Stimulated activated CD4-positive, alpha-beta T cell treated with anti-CD3 and anti-CD28 coated beads, Interleukin-12 subunit alpha, Interleukin-12 subunit beta, amount 100 ng/mL, for 4 hours (primary cell): ENCODE measurements at regions not wholly inside any gene's neighbourhood (a gene's known extent, or its start where the extent isn't known, plus 50 kb on each side); places are given as distances from the start of the nearest gene placed in this dataset.

Experiments used
- DNase-seq: peaks from one replicate; pipeline ENCODE4 v3.0.0-alpha.2; 2020

DNA sequence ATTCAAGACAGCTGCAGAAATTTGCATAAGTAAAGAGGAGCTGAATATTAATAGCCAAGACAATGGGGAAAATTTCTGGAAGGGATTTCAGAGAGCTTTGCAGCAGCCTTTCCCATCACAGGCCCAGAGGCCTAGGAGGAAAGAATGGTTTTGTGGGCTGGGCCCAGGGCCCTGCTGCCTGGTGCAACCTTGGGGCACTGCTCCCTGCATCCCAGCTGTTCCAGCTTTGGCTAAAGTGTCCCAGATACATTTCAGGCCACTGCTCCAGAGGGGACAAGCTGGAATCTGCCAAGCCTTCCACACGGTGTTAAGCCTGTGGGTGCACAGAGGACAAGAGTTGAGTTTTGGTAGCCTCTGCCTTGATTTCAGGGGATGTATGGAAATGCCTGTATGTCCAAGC is 185.6 kb upstream of the SFRP2 start:
- no peak for DNase-seq

DNA sequence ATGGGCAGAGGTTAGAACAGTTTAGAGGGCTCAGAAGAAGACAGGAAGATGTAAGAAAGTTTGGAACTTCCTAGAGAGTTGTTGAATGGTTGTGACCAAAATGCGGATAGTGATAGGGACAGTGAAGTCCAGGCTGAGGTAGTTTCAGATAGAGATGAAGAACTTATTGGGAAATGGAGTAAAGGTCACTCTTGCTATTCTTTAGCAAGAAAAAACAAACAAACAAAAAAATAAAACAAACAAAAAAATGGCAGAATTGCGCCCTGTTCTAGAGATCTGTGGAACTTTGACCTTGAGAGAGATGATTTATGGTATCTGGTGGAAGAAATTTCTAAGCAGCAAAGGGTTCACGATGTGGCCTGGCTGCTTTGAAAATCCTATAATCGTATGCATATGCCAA is 185.1 kb upstream of the SFRP2 start:
- DNase-seq = no peak

DNA sequence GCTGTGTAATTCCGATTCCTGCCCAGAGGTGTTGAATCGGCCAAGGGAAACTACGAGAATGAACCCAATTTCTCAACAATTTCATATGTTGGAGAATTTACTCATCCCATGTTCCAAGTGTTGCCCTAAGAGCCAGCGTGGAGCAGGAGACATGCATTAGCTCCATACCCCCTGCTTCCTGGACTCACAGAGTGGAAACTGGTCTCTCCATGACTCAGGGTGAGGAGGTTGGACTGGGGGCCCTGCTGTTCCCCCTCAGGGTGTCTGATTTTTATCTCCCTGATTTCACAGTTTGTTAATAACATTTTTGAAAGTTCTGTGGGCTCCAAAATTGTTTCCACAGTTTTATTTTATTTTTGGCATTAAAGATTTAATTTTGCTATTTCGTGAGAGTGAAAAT is 183.0 kb upstream of the SFRP2 start:
- no peak for DNase-seq

DNA sequence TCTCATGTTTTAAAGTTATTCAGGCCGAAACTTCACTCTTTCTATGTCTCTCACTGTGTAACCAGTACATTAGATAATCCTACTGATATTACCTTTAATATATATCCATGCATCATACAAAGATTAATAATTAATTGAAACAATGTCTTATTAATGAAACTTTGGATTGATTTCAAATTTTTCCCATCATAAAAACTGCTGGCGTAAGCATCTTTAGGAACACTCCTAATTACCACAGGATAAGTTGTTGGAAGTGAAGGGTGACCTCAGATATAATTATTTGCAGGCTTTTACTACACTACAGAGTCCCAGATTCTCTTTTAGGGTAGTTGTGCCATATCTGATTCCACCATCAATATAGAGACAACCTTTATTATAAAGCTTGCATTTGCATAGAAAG is 181.3 kb upstream of the SFRP2 start:
- no peak for DNase-seq

DNA sequence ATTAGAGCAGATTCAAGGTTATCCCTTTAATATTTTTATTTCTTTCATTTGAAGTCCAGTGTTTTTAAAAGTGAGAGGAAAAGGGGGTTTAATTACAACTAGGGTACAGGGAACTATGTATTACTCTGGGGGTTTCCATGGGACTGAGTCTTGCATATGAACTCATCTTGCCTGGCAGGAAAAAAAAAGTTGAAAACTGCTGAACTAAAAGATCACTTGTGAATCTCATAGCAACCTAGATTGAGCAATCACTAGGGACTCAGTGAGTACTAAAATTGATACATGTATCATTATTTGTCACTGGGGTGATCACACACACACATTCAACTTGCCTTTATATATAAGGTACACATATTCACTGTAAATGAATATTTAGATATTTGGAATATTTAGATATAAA is 180.7 kb upstream of the SFRP2 start:
- DNase-seq = no peak

DNA sequence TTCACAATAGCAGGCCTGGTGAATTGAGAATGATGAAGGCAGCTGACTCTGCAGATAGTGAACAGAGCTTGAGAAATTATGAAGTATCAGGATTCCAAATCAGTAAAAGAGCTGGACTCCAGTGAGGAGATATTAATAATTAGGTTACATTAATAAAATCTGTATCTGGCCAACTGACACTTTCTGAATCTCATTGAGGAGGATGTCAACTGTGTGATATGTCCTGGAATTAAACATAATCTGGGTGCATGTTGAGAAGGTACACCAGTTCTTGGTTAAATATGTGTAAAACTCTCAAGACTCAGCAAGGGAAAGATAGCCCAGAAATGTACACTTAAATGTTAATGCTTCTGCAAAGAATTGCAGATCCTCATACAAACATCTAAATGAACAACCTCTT is 177.8 kb upstream of the SFRP2 start:
- DNase-seq = no peak

DNA sequence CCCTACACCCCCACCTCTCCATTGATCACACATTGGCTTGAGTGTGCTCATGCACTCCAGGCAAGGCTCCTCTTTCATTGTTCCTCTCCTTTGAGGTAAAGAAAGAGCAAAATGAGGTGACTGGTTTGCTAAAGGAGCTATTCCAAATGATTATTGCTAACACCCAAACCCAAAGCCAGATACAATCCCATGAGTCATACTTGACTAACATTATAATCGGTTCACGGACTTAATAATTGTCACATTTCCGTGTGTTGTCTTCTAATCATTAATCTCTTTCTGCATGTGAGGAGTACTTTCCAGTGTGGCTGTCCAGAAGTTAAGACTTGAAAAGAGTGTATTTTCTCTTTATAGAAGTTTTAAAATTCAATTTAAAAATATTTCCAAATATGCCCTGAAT is 174.3 kb upstream of the SFRP2 start:
- no peak for DNase-seq

DNA sequence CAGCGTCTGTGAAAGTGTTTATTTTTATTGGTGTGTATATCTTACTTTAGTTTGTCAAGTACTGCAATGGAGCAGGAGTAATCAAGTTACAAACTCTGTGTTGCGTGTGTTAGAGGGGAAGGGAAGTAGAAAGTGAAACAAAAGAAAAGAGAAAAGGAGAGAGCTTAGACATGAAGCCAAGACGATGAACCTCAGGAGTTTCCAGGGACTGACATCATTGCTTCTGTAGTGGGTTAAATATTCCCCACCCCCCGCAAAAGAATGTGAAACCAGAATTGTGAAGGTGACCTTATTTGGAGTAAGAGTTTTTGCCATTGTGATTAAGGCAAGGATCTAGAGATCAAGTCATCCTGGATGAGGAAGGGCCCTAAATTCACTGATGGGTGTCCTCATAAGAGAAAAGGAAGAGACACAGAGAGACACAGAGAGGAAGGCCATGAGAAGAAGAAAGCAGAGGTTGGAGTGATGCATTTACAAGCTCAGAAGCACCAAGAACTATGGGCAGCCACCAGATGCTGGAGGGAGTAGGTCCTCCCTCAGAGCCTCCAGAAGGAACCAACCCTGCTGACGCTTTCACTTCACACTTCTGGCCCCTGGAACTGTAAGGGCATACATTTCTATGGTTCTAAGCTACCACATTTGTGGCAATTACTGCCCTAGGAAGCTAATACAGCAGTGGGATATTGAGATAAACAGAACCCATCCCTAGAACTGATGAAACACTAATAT is 173.6 kb upstream of the SFRP2 start:
- DNase-seq = no peak

DNA sequence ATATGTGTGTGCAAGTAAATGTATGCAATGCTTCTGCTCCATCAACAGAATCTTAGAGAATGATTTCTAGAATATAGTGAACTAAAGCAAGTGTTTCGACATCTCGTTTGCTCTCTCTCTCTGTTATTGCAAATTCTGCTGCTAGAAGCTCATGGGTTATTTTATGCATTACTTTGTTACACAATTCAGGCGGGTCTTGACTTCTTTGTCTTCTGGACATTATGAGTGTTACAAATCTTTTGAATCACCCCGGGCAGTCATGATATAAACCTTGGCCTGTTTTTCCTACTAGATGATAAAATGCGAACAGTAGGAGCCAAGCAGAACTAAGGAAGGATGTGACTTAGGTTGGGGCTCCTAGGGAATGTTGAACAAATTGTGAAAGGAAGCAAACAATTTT is 166.4 kb upstream of the SFRP2 start:
- DNase-seq = no peak

DNA sequence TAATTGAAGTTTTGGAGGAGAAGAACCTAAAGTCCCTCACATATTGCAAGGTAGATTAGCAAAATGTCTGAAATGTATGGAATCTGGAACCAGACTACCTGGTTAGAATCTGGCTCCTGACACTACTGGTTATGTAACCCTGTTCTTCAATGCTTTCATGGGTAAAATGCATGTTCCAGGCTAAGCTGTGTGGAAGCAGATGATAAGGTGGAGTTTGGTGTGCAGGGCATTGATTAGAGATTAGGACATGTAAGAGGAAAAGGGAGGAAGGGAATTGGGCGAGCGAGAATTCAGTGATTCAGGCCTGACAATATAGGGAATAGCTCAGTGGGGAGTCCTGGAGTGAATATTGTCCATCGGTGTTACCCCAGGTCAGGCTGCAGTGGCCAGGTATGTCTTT is 165.8 kb upstream of the SFRP2 start:
- DNase-seq = no peak

DNA sequence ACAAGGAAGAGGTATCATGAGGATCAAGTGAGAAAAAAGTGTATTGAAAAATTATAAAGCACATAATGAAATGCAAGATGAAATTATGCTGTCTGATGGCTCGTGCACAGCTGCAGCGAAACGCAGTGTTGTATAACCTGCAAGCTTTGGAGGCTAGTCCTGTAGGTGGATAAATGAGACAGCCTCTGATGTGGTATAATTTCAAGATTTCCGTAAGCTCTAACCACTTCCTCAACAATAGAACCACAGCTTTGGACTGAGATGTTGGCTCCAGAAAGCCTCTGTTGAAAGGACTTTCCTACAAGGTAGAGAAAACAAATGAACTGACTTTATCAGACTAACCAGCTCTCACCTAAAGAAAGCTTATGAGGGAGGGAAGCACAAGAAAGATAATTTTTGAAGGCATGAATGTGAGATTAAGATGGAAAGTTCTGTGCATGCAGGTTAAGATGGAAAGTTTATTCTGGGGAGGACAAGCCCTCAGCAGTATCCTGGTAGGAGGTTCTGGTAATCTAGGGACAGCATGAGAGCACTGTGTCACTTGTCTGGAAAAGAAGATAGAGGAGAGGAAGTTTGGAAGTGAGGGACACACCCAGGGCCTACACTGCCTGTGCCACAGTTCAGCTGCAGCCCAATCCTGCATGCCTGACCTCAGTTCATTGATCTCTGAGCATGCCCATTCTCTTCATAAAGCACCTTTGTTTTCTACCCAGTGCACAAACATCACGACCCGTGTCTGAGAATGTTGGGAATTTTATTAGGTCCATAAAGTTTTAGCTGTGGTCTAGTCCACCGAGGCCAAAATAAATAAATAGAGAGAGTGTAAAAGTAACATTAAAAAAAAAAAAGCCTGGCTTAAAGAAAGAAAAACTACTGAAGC is 161.5 kb upstream of the SFRP2 start:
- DNase-seq = peak; percentile 5

DNA sequence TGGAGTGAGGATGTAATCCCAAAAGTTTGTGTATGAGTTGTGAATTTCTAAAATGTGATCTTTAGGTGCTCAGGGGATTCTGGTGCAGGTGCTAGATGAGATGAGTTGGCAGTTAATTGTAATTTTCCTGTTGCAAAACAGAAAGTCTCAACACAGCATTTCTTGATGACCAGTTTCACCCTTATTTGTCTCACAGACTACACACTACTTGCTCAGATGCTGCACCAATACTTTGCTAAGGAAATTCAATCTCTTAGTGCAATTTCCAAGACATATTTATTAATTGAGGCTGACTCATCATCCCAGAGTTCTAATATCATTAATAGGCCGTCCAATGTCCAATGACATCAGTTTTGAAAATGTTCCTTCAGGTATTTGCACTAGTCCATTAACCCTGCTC is 159.2 kb upstream of the SFRP2 start:
- no peak for DNase-seq

DNA sequence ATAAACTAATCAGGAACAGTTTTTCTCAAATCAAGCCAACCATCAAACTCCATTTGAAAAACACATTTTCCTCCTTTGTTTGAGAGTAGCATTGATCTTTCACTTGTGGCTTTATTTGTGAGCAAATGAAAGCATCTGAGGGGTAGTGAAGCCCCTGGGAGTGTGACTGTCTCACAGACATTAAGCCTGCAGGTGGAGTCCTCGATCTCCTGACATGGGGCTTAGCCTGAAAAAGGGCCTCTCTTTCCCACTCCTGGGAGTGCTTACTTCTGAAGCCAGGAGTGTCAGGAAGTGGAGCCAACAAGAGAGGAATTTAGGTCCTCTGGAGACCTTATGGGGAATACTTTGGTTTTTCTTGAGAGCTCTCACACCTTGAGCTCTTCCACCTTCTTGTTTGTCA is 158.2 kb upstream of the SFRP2 start:
- no peak for DNase-seq

DNA sequence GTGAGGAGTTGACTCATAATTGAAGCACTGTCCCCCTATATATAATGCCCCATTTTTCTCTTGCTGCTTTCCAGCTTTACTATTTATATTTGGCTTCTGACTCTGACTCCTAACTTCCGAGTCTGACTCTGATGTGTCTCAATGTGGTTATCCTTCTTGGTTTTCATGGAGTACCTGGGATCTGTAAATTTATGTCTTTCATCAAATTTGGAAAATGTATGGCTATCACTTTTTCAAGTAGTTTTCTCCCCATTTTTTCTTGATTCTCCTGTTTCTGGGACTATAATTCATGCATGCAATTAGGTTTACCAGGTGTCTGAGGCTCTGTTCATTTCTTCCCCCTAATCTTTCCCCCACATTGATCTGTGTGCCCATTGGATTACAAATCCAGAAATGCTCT is 156.8 kb upstream of the SFRP2 start:
- DNase-seq = no peak

DNA sequence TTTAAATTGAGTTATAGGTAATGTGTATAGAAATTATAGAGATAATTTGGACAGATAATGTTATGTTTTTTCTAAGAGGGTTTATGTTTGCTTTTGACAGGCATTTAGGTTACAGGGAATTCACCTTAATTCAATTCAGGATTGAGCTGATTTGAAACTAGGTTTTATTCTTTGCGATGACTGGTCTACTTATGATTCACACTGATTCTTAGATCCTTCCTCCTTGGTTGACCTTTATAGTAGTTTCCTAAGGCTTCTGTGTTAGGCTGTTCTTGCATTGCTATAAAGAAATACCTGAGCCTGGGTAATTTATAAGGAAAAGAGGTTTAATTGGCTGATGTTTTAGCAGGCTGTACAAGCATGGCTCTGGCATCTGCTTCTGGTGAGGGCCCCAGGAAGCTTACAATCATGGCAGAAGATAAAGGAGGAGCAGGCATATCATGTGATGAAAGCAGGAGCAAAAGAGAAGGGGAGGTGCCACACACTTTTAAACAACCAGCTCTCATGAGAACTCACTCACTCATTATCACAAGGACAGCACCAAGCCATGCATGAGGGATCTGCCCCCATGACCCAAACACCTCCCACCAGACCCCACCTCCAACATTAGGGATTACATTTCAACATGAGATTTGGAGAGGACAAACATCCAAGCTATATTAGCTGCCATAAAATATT is 155.0 kb upstream of the SFRP2 start:
- no peak for DNase-seq

DNA sequence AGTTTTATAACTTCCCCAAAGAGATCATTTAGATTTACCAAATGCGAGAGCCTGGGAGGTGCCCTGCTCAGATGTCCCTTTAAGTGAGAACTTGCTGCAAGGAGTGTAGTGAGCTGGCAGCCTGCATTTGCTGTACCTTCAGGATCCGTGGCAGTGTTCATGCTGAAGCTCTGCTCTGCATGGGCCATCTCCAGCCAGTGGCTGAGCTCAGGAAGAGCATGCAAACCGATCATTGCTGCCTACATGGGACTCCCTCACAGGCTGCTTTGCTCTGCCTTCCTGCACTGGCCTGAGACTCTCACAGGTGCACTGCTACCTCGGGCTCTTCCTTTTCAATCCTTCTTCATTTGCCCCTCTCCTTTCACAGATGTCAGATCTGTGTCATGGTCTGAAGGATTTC is 152.0 kb upstream of the SFRP2 start:
- DNase-seq = no peak

DNA sequence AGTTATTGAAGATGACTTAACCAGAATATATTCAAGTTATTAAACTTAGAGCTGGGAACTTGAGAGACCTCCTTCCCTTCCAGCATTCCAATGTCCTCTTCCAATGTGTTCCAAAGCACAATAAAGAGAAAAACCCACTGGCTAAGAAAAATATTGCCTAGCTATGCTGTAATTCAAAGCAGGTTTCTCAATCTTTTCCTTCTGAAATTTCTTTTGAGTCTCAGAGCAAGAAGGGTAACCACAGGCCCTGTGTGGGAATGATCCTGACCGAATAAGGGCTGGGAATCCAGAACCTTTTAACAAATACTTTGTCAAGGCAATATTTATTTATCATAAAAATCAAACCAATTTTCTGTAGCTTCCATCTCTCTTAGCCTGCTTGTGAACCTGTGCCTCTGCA is 150.7 kb upstream of the SFRP2 start:
- DNase-seq = no peak

DNA sequence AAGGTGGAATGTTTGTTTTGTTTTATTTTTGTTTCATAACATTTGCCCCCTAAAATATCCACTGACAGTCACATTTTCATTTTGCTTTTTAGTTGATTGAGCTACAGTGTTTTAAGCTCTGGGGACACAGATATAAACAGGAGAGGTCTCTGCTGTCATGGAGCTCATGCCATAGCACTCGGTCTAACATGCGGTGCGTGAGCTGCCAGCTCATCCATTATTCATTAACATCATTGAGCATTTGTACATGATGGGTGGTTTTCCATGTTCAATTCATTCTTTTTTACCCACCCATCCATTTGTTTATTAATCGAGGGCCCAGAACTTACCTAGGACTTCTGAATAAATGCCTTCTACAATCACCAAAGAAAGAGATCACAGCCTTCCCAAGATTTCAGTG is 150.1 kb upstream of the SFRP2 start:
- DNase-seq = no peak

DNA sequence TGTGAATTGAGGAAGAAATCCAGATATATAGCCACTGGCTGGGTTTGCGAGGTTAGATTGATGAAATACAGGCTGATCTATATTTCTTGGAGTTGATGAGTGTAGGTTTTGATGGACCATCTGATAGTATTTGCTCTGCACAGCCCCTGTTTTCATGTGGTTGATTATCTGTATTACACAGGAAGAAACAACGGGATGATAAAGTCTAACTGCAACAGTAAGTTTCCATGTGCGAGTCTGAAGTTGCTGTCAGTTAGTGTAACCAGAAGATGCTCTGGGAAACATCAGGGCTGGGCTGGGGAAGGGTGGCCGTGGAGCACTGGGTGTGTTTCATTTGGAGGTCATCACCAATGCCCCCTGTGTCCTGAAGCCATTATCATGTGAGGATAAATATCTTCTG is 148.4 kb upstream of the SFRP2 start:
- no peak for DNase-seq

DNA sequence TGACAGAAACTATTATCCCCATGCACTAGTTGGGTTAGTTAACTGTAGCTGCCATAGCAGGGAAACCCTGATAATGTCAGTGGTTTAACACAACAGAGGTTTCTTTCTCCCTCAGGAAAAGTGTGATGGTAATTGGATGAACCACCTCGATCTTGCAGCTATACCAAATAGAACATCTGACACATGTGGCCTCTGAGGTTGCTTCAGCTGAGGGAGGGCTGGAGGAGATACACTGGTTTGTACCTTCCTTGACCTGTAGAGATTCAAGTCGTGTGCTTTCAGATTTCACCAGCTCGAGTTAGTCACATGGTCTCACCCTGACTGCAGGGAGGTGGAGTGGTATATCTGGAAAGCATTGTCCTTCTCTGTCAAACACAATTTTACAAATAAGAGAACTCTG is 147.2 kb upstream of the SFRP2 start:
- DNase-seq = no peak

DNA sequence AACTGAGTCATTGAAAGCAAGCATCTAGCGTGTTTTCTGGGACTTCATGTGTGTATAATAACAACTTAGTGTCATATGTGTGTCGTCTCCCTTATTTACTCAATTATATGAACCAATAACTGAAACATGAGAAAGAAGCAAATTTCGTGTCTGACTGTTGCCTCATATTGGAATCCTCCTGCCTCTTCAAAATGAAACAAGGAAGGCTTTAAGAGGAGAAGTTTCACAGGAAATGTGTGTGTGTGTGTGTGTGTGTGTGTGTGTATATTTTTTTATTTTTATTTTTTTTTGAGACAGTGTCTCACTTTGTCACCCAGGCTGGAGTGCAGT is 145.8 kb upstream of the SFRP2 start:
- no peak for DNase-seq

DNA sequence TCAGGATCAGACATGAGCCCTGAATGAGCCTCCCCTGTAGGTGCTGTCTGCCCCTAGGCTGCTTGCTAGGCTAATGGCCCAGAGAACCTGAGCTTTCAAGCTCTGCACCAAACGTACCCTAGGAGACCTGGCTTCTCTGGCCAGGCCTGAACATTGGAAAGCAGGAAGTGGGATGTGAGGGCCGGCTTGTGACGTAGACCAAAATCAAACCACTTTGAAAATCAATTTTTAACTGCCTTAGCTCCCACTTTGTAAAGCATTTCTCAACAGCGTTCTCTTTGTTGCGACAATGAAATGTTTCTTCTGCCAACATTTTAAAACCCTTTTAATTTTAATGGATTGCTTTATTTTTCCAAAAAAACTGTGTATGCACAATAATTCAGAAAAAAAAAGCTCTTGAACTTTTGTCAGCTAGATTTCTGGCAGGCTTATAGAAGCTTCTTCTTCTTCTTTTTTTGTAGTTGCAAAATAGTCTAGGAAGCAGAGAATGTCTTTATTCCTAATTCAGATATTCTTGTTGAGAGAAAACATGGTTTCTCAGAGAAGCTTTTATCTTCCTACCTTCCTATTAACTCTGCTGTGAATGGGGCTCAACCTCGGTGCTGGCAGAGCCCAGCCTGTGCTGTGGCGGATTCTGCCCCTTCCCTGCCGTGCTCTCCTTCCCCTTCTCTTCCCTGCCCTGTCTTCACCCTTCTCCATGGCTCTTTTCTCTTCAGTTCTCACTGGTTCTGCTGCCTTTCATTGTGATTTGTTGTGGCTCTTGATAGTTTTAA is 145.2 kb upstream of the SFRP2 start:
- DNase-seq = no peak

DNA sequence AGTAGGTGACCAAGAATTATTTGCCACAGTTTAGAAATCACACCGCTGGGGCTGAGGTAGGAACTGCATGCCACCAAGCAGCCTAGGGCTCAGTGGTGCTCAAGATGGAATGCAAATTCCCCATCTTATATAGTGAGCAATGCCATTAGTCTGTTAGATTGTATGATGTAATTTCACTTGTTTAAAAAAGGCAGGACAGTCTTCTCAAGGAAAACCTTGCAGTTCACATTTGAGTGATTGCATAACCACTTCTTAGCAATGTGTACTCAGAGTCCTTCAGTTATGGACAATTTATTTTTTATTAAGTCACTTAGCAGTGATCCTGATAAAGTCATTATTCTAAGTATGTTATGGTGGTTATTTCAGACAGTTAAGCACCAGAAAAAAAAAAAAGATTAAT is 142.9 kb upstream of the SFRP2 start:
- no peak for DNase-seq
